Suprapubic skin (tissue), 4 donors: ENCODE measurements at regions not wholly inside any gene's neighbourhood (a gene's known extent, or its start where the extent isn't known, plus 50 kb on each side); places are given as distances from the start of the nearest gene placed in this dataset.

Source experiments
- EP300 ChIP-seq: sonication (generic); formaldehyde crosslinking; IDR thresholded peaks from one replicate; pipeline ENCODE4 v1.6.1; 2017; ENCODE audit warnings: antibody characterized with exemption
- POLR2AphosphoS5 ChIP-seq, 3 donors: sonication (generic); formaldehyde crosslinking; IDR thresholded peaks; one replicate each; pipeline ENCODE4 v1.6.1; 2017; ENCODE audit warnings: antibody characterized with exemption in 3 of 3
- TF ChIP-seq, protein P1 (sequence below), 2 donors: fragments of 200-600 bp in 1 of 2; fragments of 450-650 bp in 1 of 2; sonication (generic) in 1 of 2; IDR thresholded peaks; one replicate each; pipeline ENCODE4 v1.5.1; 2016 to 2019; ENCODE audit warnings: antibody characterized with exemption in 2 of 2, mild to moderate bottlenecking in 1 of 2, moderate library complexity in 1 of 2

GRCh38 chr3:22392859-22393258, 641.8 kb upstream of the ZNF385D start:
- TF ChIP-seq, protein P1, sequence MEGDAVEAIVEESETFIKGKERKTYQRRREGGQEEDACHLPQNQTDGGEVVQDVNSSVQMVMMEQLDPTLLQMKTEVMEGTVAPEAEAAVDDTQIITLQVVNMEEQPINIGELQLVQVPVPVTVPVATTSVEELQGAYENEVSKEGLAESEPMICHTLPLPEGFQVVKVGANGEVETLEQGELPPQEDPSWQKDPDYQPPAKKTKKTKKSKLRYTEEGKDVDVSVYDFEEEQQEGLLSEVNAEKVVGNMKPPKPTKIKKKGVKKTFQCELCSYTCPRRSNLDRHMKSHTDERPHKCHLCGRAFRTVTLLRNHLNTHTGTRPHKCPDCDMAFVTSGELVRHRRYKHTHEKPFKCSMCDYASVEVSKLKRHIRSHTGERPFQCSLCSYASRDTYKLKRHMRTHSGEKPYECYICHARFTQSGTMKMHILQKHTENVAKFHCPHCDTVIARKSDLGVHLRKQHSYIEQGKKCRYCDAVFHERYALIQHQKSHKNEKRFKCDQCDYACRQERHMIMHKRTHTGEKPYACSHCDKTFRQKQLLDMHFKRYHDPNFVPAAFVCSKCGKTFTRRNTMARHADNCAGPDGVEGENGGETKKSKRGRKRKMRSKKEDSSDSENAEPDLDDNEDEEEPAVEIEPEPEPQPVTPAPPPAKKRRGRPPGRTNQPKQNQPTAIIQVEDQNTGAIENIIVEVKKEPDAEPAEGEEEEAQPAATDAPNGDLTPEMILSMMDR (IDR thresholded peaks at IDR 0.05), result no peak
- TF ChIP-seq EP300 (no peak), POLR2AphosphoS5 (IDR thresholded peaks at IDR 0.05) (no peak)
